ENCODE measurements at regions not wholly inside any gene's neighbourhood (a gene's known extent, or its start where the extent isn't known, plus 50 kb on each side); places are given as distances from the start of the nearest gene placed in this dataset.

DNA sequence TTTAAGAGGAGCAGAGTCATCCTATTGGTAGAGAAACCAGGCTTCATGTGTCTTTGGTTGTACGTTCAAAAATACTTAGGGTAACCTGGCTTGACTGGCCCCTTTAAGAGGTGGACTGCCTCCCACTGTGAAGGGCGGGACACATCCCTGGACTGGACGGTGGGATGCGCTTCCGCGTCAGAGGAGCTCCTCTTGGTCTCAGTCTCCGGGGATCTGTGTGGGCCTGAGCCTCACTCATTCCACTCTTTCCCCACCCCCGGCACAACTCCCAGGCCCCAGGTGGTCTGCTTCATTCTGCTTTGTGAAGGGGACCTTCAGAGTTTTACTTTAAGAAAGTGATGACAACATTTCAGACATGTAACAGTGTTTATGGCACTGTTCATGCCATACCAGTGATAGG is 601.1 kb downstream of the IRX1 start:
- no peak for DNase-seq (ENCODE audit: low read depth)

DNA sequence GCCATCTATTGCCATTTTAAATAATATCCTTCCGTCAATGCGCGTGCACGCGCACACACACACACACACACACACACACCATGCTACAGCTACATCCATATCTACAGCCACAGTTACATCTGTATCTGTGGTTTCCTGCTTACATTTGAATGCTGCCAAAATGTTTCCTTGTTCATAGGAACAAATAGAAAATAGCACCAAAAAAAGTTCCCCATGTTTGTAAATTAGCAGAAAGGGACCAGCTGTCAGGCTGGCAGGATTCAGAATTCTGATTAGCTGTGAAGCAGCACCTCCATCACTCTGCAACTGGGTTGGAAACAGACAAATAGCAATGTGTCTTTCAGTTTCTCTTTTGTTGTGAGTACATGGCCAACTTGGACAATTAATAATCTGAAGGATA is 601.5 kb downstream of the IRX1 start:
- DNase-seq (ENCODE audit: low read depth): no peak

DNA sequence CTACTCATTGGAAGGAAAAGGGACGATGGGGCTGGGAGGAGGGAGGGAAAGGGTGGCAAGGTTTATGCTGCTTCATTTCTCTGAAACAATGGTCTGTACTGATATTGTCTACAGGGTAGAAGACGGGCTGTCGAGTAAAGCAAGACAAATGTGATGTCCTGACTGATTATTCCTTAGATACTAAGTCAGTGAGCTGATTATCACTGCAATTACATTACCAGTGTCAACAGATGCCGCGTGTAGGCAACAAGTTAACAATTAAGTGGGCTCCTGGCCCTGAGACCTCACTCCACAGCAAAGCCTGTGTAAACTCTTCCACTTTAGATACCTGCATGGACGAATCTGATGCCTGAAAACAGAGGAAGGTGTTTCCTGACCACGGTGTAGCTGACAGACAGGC is 602.8 kb downstream of the IRX1 start:
- DNase-seq (ENCODE audit: low read depth): no peak

DNA sequence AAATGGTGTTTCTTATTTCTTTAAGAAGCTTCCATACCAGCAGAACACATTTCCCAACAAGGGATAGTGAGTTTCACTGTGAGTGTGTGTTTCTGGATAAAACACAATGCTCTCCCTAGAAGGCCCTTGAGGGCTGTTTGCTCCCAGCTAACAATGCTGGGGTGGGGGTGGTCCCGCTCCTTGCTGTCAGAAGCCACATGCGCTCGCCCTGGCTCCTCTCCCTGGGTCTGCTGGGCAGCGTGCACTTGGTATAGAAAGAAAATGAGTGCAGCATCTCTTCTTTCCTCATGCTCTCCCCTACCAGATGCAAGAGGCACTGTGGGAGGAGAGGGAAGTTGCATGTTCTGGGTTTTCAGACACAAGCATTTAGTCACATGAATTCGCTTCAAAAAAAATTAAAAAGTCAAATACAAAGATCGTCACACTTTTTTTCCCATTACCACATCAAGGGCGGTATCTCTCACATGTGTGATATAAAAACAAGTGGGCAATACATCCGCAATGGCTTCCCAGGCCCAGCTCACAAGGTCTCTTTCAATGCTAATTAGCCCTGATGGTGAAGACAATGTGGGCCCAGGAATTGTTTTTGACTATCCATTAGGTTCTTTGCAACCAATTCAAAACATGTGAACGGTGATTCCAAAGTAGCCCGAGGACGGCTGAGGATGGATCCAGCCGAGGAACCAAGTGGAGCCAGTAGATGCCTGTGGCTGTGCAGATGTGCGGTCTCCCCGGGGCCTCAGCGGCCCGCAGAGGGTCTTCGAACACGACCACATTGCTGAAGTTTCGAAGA is 603.6 kb downstream of the IRX1 start:
- no peak for DNase-seq (ENCODE audit: low read depth)

DNA sequence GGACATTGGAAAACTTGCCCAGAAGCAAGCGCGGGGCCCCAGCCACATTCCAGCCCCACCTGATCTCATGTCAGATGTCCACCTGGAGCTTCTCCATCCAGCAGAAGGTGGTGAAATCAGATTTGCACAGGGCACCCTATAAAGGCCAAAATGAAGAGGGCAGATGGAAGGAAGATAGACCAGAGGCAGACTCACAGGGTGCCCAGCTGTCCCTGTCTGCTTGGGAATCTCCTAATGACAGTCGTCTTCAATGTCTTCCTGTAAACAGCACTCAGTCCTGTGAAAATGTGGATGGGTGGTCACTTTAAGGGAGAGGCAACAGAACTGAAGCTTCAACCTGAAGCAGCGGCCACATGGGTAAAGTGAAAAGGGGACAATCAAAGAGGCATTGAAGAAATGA is 607.5 kb downstream of the IRX1 start:
- DNase-seq (ENCODE audit: low read depth): no peak

DNA sequence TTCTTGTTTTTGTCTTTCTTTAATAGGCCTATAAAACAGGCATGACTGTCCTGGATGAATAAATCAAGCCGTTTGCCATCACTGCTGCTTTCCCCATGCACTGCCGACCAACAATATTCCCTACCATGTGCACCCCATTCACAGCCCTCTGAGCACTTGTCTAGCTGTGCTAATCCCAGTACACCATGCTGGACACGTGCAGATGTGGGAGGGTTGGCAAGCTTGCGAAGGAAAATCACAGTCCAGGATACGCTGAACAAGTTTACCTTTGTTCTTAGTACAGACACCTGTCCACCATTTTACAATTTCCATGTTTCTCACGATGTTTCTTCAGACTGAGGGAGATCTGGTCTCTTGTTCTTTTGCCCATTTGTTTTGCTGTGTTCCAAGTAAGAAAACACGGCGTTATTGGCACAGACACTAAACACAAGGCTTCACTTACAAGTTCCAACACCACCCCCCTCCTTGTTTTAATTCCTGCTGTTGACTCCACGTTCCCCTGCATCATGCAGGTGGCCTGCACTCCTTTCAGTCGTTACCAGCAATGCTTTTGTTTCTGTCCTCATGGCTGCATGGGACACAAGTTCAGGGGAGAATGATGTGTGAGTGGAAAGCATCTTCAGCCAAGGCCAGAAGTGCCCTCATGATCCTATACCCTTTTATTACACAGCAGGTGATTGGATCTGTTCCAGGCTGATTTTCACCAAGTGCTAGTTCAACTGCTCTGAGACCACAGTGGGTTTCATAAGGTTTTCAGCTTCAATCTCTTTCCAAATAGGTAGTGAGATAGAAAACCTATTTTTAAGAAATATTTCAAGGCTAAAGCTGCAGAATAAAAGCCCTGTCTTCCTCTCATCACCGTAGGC is 608.9 kb downstream of the IRX1 start:
- DNase-seq (ENCODE audit: low read depth): no peak

DNA sequence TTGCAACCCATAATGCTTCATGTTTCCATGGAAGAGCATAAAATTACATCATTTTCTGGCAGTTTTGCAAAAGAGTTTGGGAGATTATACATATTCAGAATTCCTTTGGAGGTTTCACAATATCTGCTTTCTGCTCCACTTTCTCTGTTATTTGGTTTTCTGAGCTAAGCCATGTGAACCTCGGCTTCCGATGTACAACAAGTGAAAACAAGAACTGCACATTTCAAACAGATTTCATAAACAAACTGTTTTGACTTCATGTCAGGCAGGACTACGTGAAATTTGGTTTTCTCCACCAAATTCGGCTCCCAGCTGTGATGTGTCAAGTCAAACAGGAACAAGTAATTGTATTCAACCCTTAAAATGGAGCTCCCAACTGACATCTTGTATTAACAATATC is 609.8 kb downstream of the IRX1 start:
- DNase-seq (ENCODE audit: low read depth): no peak

DNA sequence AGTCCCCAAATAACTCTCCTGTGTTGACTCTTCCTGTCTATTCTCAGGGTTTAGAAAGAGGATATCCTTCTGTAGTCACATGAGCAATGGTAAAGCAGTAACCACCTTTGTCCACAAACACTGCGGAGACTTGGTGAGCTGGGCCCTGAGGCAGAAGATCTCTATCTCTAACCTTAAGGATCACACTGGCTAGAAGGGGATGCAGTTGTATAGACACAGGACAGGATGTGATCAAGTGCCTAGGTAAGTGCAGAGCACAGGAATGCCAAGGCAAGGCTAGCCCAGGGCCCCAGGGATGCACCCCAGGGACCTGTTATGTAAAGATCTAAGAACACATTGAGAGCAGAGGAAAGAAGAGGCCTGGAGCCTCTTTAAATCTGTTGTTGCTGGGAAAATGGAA is 610.5 kb downstream of the IRX1 start:
- no peak for DNase-seq (ENCODE audit: low read depth)

DNA sequence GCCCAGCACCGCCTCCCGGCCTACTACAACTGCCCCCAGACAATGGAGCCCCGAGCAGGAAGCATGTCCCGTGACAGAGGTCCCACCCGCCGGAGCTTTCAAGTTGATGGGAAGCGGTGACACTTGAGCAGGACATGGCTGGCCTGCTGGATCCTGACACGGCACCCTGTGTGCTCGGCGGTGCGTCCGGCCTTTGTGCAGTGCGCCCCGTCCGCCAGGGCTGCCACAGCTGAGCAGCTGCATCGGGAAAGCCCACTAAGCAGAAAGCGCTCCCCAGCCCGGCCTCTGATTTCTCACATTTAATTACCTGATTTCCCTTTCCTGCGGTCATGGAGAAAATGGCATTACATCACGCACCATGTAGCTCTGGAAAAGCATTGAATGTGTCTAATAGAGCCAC is 611.9 kb downstream of the IRX1 start:
- DNase-seq (ENCODE audit: low read depth): no peak

DNA sequence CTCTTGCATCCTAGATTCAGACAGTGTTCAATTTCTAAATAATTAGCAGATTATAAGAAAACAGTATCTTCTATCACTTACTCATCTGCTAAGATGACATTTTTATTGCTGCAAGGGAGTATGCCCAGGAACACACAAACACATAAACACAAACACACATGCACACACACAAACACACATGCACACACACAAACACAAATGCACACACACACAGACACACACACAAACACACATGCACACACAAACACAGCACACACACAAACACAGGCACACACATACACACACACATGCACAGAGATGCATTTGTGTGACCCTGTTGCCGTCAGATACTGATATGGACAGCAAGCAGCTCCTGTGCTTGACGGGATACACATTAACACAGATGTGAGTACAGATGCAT is 612.9 kb downstream of the IRX1 start:
- no peak for DNase-seq (ENCODE audit: low read depth)

DNA sequence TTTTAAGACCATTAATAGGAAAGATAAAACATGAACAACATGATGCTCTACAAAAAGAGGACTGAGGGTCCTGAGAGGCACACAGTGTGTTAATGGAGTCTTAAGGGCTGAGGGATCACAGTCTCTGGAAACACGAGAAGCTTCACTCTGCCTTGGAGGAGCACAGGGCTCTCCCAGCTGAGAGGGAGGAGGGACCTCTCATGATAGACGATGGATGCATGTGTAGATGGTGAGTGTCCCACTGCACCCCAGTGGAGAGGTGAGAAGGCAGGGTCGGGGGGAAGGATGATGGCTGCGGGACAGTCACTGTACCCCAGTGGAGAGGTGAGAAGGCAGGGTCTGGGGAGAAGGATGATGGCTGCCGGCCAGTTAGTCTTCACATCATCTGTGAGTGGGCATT is 613.4 kb downstream of the IRX1 start:
- DNase-seq (ENCODE audit: low read depth): no peak

DNA sequence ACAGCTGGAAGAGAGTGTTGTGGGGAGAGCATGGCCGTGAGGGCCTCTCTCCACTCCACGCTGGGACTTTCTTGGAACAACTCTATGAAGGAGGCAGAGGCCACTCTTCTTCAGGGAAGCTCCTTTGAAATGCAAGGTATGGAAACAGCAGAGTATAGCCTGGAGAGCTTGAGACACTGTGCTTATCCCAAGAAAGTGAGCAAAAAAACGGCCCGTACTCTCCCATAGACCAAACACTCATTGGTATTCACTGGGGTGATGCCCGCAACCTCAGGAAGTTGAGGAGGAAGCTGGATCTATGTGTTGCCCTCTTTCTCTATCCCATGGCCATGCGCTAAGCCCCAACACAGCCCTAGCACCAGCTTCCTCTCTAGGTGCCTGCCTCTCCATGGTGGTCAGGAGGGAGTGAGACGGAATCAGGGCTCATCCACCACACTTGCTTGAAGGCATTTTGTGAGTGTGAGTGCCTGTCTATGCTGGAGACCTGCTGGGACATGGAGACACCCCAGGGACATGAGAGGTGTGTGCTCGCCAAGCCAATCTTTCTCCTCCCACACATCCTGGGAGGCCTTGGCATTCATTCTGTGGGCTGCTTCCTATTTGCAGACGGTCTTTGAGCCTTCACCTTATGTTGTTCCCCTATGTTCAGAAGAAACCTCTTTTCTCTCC is 616.6 kb downstream of the IRX1 start:
- DNase-seq (ENCODE audit: low read depth): no peak

DNA sequence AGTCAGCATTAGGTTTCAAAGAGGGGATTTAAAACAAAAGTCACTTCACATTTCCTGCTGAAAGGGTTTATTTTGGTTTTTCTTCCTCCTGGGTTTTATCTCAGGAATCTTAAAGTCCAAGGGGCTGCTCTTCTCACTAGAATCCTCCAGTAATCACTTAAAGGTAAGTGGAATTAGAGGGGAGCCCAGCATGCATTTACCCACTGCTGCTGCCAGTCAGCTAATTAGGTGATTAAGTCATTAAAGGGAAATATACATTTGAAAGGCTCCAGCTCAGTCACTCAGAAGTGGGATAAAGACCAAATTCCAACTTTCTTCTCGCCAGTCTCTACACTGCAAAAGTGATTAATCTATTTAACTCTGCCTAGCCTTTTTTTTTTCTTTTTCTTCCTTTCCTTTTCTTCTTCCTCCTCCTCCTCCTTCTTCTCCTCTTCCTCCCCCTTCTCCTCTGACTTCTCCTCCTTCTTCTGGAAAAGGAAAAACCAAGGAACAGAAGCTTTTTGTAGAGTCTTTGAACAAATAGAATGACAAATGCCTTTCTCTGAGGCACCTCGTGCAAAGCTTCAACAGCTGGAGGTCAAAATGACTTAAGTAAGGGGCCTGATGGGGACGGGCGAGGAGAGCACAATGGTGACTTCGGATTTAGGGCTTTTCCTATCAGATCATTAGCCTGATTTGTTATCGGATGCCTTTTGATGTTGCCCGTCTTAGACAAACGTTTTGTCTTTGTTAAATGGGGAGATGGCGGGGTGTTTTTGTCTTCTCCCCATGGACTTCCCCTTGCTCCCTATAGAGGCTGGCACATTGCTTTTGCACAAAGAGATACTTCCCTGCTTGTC is 617.6 kb downstream of the IRX1 start:
- no peak for DNase-seq (ENCODE audit: low read depth)

DNA sequence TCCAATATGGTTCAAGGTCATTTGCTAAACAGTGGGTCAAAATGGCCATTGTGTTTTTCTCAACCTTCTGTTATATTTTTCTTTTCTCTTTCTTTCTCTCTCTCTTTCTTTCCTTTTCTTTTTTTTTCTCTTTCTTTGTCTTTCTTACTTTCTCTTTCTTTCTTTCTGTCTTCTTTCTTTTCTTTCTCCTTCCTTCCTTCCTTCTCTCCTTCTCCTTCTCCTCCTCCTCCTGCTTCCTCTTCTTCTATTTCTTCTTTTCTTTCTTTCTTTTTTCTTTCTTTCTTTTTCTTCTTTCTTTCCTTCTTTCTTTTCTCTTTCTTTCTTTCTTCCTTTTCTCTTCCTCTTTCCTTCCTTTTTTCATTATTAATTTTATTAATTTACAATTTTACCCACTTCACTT is 619.5 kb downstream of the IRX1 start:
- DNase-seq (ENCODE audit: low read depth): no peak

DNA sequence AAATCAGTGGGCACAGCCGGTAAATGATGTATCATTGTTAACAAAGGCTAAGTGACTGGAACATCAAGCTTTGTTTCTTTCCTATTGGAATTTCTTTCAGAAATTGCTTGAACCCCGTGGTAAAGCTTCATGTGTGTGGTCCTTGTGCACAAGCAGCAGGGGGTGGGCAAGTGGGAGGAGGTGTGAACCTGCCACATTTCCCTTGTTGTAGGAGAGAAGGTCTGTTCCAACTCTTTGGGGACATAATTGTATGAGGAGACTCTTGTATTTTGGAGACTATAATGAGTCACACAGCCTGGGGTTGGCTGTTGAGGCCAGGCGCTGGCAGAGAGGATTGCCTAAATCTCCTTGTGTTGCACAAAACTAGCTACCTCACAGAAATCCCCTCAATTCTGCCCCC is 620.5 kb downstream of the IRX1 start:
- no peak for DNase-seq (ENCODE audit: low read depth)

DNA sequence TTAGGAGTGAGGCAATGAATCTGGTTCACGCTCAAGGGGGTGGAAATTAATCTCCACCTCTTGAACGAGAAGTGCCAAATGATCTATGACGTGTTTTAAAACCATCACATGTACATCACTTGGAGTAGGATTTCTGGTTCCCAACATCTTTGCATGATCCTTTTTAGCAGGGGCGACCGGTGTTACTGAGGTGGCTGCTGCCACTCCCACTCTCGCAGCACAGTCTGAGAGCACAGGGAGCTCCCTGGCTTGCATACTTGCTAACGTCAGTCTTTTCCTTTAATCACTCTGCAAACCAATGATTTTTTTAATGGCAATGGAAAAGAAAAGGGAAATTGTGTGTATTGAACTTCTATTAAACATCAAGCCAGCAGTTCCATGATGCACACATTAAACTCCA is 624.4 kb downstream of the IRX1 start:
- no peak for DNase-seq (ENCODE audit: low read depth)

DNA sequence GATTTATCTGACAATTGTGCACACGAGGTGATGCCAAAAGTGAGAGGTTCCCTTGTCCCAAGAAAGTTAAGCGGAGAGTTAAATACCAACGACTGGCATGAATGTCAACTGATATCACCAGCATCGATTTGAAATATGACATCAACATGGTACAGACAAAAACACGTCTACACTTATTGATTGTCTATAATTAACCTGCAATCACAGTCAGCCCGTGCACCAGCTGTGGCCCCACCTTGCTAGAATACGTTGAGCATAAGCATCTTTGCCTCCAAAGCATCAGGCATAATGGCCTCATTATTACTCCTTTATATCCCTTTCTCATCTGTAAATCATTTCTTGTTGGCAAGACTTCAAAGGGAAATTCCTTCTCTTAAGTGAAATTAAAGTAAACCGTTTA is 625.4 kb downstream of the IRX1 start:
- DNase-seq (ENCODE audit: low read depth): no peak

DNA sequence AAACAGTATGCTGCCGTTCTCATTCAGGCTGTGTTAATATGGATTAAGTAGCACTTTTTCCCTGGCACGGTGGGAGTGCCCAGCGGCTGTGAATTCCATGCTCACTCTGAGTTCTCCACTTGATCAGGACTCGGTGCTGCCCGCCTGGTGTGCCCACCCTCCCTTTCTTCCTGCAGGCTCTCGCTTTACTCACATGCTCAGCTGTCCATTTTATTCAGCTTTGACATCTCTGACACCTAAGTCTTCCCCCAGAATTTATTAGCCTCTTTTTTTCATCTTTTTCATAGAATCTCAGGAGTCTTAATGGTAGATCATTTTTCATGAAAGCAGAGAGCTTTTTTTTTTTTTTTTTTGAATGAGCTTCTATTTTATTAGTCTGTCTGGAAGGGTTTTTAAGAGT is 626.5 kb downstream of the IRX1 start:
- no peak for DNase-seq (ENCODE audit: low read depth)

DNA sequence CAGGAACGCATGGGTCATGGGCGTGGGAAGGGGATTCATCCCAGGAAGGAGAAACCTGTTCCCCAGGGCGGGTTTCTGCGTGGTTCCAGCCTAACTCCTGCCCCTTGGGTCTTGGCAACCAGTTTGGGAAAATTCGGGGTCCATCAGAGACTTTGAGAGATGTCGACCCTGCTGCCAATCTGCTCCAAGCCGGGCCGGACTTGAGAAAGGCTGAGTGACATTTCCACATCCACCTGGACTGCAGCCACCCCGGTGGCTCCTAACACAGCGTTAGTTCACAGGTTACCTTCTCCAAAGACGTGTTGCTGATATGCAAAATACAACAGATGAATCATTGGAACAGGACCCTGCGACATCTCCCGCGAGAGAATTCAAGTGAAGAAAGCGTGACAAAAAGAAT is 627.2 kb downstream of the IRX1 start:
- no peak for DNase-seq (ENCODE audit: low read depth)

DNA sequence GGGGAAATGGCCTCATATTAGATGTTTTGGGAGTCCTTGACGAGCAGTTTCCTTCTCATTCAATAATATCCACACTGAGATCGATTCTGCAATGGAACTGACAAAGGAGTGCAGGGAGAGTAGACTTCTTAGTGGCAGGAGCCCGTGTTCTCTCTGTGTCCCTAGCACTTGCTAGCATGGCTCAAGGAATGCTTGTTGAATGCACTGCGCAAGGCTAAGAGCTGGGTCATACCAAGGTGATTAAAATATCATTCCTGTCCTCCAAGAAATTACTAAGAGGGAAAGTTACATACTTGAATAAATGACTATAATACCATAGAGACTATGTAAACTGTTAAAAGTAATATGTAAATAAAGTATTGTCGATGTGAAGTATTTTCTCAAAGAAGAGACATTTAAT is 630.1 kb downstream of the IRX1 start:
- no peak for DNase-seq (ENCODE audit: low read depth)

DNA sequence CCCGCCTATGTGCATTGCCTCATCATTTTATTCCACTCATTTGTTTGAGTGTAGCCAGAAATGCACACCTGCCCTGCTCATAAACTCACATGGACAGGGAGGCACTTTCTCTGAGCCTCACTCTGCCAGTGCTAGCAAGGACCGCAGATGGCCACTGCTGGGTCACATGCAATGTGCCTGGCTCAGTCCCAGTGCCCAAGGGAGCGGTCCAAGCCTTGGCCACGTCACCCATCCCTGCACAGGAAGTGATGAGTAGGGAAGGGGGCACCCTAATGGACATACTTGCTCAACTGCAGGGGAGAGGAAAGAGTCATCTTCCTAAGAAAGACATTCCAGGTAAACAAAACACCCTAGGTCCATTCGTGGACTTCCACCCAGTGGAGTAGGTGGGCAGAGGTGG is 630.9 kb downstream of the IRX1 start:
- no peak for DNase-seq (ENCODE audit: low read depth)

DNA sequence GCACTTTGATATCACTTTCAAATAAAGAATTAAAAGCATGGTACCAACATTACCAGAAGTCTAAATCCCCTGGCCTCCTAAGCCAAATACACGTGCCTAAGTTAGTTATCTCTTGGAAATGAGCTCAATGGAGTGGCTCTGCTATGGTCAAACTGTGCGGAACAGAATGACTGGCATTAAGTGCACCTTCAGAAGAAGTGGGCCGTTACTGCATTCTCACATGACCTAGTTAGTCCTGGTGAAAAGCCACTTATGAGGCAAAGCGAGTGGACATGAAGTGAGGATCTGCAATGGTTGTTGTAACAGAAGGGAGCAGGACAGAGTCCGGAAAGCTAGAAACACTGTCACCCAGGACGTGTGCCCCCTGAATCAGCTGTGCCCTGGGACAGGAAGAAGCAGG is 633.1 kb downstream of the IRX1 start:
- DNase-seq (ENCODE audit: low read depth): no peak

Measured in HS-5 (cell line).